Muscle of leg (tissue), 3 donors: ENCODE measurements at regions not wholly inside any gene's neighbourhood (a gene's known extent, or its start where the extent isn't known, plus 50 kb on each side); places are given as distances from the start of the nearest gene placed in this dataset.

ENCODE experiments used
- DNase-seq: peaks from one replicate; pipeline ENCODE4 v3.0.0; 2013
- H3K27ac ChIP-seq: one replicate; pipeline ENCODE4 v1.5.1; 2013; ENCODE audit warnings: mild to moderate bottlenecking, low read length, control low read depth
- H3K27me3 ChIP-seq: one replicate; pipeline ENCODE4 v1.6.1; 2013; ENCODE audit warnings: low read length; ENCODE audit not compliant: control insufficient read depth, insufficient read depth
- H3K36me3 ChIP-seq: one replicate; pipeline ENCODE4 v1.6.1; 2013; ENCODE audit warnings: low read length; ENCODE audit not compliant: control insufficient read depth, insufficient read depth
- H3K4me1 ChIP-seq: one replicate; pipeline ENCODE4 v1.6.1; 2013; ENCODE audit warnings: low read length; ENCODE audit not compliant: control insufficient read depth, insufficient read depth
- H3K4me3 ChIP-seq: one replicate; pipeline ENCODE4 v1.5.1; 2013; ENCODE audit warnings: low read length, control low read depth
- H3K9me3 ChIP-seq: replicated peaks from 2 replicates; pipeline ENCODE4 v1.6.1; 2013; ENCODE audit warnings: low read depth, low read length; ENCODE audit not compliant: control insufficient read depth
- whole genome bisulfite sequencing: methylation state at CpG from one replicate; pipeline ENCODE4 v1.1.5; 2013; ENCODE audit warnings: missing lambda C conversion rate; ENCODE audit not compliant: insufficient coverage; 5-methylcytosine and 5-hydroxymethylcytosine counted together

DNA sequence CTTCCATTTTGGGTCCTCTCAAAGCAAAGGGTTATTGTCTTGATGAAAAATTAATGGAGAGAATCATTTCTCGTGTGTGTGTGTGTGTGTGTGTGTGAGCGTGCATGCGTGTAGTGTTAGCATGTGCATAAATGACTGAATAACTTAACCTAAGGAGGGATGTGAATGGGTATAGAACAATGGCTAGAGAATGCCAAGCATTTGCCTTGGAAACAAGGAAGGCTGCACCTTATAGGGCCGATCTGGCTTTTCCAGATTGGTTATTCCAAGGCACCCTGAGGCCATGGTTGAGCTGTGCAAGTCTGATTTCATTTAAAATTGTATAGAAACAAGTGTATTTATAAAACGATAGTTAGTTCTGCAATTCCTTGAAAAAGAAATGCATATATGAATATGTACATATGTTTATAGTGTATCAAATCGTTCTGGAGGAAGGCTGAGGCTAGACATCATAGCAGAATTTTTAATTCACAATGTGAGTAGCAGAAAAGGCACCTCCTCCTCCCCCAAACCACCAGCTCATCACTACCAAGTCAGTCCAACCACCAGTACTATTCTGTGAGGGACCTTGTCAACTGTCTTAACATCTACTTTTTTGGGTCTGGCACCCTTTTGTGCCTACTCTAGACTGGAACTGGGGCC is 322.7 kb upstream of the ISX start:
- no peaks in the 10 kb centered on the region for H3K36me3 ChIP-seq
- no peak overlapping the region for H3K27ac ChIP-seq
- no peak overlapping the region for H3K4me3 ChIP-seq
- WGBS, result 80% methylated on average over 3 of the region's 6 CpGs
- no peaks in the 10 kb centered on the region for H3K27me3 ChIP-seq
- H3K4me1 ChIP-seq, result no peaks in the 10 kb centered on the region
- H3K9me3 ChIP-seq, result no peaks in the 10 kb centered on the region
- no peak for DNase-seq

DNA sequence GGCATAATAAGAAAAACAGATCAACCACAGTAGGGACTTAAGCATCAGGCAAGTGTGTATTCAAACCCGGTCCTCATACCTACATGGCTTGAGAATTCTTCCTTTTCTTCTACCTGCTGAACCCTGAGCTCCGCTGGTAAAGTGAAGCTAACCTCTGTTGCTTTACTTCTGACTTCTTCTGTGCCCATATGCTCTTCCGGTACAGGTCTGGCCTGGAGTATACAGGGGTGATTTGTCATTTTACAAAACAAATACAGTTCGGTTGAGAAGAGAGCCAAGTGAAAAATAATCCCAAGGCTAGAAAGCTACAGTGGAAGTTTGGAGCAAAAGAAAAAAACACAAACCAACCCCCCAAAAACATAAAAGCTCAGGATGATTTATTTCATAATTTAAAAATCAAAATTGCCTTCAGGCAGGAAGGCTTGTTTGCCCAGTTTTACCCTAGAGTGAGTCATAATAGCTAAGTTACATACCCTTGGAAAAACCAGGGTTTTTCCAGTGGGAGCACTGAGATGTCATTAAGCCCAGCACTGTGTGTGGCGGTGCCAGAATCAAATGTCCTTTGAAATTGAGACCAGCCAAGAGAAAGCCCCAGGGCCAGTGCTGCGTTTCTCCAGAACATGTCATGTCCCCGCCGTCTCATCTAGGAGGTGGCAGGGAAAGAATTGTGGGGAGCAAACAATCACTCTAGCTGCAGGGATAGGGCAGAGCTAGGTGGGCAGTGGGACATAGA is 305.5 kb upstream of the ISX start:
- peaks cover 12% of the 10 kb centered on the region for H3K4me1 ChIP-seq
- H3K36me3 ChIP-seq, result no peaks in the 10 kb centered on the region
- no peaks in the 10 kb centered on the region for H3K9me3 ChIP-seq
- H3K4me3 ChIP-seq, result no peak overlapping the region
- DNase-seq, result peak; percentile 15
- H3K27me3 ChIP-seq, result no peaks in the 10 kb centered on the region
- WGBS, result 42% methylated on average over 4 of the region's 8 CpGs
- H3K27ac ChIP-seq, result no peak overlapping the region

DNA sequence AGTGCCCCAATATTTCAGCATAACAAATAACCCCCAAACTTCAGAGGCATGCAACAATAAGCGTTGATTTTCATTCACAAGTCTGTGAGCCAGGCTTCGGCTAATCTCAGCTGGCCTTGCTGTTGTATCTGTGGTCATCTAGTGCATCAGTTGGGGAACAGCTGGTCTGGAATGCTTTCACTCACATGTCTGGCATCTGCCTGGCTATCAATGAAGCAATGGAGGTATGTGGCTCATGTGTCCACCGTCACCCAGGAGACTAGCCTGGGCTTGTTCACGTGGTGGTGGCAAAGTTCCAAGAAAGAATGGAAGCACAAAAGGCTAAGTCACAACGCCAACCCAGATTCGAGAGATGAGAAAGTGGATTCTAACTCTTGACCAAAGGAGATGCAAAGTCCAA is 304.8 kb upstream of the ISX start:
- H3K9me3 ChIP-seq, result no peaks in the 10 kb centered on the region
- WGBS, result 72% methylated on average over 5 of the region's 6 CpGs
- no peaks in the 10 kb centered on the region for H3K27me3 ChIP-seq
- H3K27ac ChIP-seq, result no peak overlapping the region
- no peaks in the 10 kb centered on the region for H3K36me3 ChIP-seq
- peaks cover 12% of the 10 kb centered on the region for H3K4me1 ChIP-seq
- DNase-seq, result peak; percentile 68
- no peak overlapping the region for H3K4me3 ChIP-seq

DNA sequence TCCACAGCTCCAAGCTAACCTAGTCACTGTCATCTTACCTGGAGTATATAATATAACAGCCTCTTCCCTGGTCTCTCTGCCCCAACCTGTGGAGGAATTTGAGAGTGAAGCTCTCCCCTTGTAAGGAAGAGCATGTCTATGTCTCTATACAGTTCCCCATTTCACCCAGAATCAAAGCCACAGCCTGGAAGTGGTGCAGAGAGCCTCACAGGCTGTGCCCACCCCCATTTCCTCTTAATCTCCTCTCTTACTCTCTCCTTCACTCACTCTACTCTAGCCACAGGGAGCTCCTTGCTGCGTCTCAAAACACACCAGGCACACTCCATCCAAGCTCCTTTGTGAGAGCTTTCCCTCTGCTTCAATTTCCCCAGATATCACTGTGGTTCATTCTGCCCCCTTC is 302.5 kb upstream of the ISX start:
- Histone ChIP-seq H3K27me3 (no peaks in the 10 kb centered on the region), H3K36me3 (no peaks in the 10 kb centered on the region), H3K4me3 (no peak overlapping the region), H3K27ac (no peak overlapping the region), H3K4me1 (peaks cover 12% of the 10 kb centered on the region), H3K9me3 (no peaks in the 10 kb centered on the region)
- DNase-seq, result no peak
- WGBS, result 29% methylated on average over 1 of the region's 1 CpG

DNA sequence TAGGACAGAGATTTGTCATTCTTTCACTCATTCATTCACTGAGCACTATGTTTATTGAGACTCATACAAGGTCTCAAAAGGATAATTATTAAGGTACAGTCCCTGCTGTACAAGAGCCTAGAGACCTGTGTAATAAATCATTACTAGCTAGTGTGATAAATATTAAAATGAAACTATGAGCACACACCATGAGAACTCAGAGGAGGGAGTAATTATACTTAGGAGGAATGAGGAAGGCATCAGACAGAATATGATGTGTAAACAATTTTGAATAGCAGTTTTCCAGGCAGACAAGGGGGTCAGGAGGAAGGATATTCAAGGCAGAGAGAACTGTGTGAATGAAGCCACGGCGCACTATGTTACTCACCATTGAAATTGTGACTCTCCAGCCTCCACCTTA is 300.8 kb upstream of the ISX start:
- no peak overlapping the region for H3K4me3 ChIP-seq
- WGBS, result no CpG with 5 or more reads among the region's 2 CpGs

DNA sequence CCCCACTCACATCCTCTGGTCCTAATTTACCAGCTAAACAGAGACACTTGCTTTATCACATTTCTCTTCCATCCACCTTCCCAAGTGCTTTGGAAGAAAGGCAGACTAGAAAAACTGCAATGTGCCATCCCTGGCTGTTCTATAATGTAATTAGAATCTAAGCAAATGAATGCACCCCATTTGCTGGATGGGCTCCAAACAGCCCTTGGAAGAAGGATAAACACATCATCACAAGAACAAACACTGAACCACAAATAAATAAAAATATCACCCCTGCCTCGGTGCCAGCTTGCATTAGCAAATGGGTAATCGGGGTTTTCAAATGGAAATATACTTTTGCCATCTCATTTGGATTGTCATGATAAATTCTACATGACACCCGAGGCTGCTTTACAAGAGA is 296.6 kb upstream of the ISX start:
- no peaks in the 10 kb centered on the region for H3K36me3 ChIP-seq
- H3K9me3 ChIP-seq, result no peaks in the 10 kb centered on the region
- no peaks in the 10 kb centered on the region for H3K27me3 ChIP-seq
- H3K27ac ChIP-seq, result no peak overlapping the region
- H3K4me1 ChIP-seq, result no peaks in the 10 kb centered on the region
- WGBS, result 70% methylated on average over 2 of the region's 3 CpGs
- no peak overlapping the region for H3K4me3 ChIP-seq
- no peak for DNase-seq

More for the DNA sequence above, 300.8 kb upstream of the ISX start:
- Histone ChIP-seq H3K9me3 (no peaks in the 10 kb centered on the region), H3K4me1 (peaks cover 12% of the 10 kb centered on the region), H3K27ac (no peak overlapping the region), H3K27me3 (no peaks in the 10 kb centered on the region), H3K36me3 (no peaks in the 10 kb centered on the region)
- no peak for DNase-seq

DNA sequence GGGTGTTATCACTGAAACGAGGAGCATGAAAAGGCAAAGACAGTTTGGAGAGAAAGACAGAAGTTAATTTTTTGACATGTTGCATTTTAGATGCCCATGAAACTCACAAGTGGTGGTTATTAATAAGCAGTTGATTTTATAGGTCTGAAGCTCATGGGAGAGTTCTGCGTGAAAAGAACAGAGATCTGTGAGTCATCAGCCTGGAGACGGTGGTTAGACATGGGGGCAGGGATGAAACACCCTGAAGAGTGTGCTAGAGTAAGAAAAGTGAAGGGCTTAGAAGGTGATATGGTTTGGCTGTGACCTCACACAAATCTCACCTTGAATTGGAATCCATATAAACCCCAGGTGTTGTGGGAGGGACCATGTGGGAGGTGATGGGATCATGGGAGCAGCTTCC is 289.1 kb upstream of the ISX start:
- Histone ChIP-seq H3K27me3 (no peaks in the 10 kb centered on the region), H3K4me3 (no peak overlapping the region), H3K9me3 (no peaks in the 10 kb centered on the region), H3K27ac (no peak overlapping the region), H3K36me3 (no peaks in the 10 kb centered on the region), H3K4me1 (no peaks in the 10 kb centered on the region)
- 67% methylated on average over 3 of the region's 3 CpGs for WGBS
- DNase-seq, result no peak

DNA sequence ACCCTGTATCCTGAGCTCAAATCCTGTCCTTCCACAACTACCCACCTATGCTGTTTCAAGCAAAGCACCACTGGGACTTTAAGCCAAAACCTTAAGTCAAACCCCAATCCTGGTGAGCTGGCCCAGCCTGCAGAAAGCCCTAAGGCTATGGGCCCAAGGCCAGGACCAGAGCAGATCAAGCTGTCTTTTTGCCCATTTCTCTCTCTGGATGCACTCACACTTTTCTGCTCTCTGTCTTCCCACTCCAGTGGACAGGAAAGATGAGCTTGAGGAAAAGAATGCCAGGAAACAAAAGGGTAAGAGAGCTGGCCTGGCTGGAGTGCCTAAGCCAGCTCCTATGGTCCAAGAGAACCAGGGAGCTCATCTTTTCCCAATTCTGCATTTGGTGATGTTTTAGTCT is 284.3 kb upstream of the ISX start:
- H3K4me1 ChIP-seq, result no peaks in the 10 kb centered on the region
- no peaks in the 10 kb centered on the region for H3K27me3 ChIP-seq
- no peaks in the 10 kb centered on the region for H3K9me3 ChIP-seq
- no peak overlapping the region for H3K27ac ChIP-seq
- H3K4me3 ChIP-seq, result no peak overlapping the region
- no peaks in the 10 kb centered on the region for H3K36me3 ChIP-seq
- DNase-seq, result no peak

DNA sequence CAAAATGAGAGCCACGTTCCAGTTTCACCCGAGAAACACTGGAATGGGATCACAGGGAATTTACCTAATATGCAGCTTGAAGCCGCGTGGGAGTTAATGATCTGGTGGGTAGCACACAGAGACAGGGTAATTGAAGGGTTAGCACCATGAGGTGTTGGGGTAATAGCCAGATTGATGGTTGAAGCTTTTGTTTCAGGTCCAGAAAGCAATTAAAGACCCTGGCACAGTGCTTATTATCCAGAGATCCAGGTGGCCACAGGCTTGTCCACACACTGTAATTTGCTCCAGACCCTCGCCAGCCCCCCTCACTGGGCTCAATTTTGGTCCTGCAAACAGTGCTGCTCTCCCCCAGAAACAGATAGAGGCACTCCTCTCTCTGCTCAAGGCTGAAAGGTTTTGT is 282.5 kb upstream of the ISX start:
- no peaks in the 10 kb centered on the region for H3K36me3 ChIP-seq
- WGBS, result 33% methylated on average over 3 of the region's 5 CpGs
- H3K9me3 ChIP-seq, result no peaks in the 10 kb centered on the region
- no peaks in the 10 kb centered on the region for H3K27me3 ChIP-seq
- H3K4me1 ChIP-seq, result no peaks in the 10 kb centered on the region
- H3K27ac ChIP-seq, result no peak overlapping the region
- no peak overlapping the region for H3K4me3 ChIP-seq
- DNase-seq, result no peak

DNA sequence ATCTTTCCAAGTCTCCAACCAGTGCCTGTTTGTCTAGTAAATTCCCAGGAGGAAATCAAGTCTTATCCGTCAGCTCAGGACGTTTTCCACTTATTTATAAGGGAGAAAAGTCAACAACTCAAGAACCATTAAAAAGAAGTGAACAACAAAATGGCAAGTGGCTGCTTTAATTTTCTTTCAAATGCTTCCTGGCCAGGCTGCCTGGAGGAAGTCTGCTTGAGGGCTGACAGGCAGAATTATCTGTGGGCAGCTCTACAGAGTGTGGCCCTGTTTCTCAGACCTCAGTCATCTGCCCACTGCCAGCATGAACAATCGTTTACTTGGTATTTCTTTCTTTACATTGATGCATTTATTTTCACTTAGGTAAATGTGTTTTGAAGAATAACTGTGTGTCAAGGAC is 281.9 kb upstream of the ISX start:
- Histone ChIP-seq H3K4me3 (no peak overlapping the region), H3K36me3 (no peaks in the 10 kb centered on the region), H3K27ac (no peak overlapping the region), H3K4me1 (no peaks in the 10 kb centered on the region), H3K27me3 (no peaks in the 10 kb centered on the region), H3K9me3 (peaks cover 2% of the 10 kb centered on the region)
- no CpG with 5 or more reads among the region's 3 CpGs for WGBS
- DNase-seq, result peak; percentile 11
